GM19397 (cell line): ENCODE measurements at regions not wholly inside any gene's neighbourhood (a gene's known extent, or its start where the extent isn't known, plus 50 kb on each side); places are given as distances from the start of the nearest gene placed in this dataset.
"Not testable (repeated sequence)": the region's sequence is repeated elsewhere in the genome, so short reads cannot be mapped to it uniquely, and the experiment has no call there.

Experiments used
- ATAC-seq: cut with Tn5 transposase; IDR thresholded peaks from one replicate; pipeline ENCODE4 v1.9.1; 2021; ENCODE audit warnings: mild to moderate bottlenecking, moderate library complexity; ENCODE audit not compliant: unreplicated experiment

- ATAC-seq, result no peak
These were observed 354.0 kb upstream of the BOD1L1 start for GRCh38 chr4:13981499-13981898.

GRCh38 chr4:13982010-13982409 is 354.5 kb upstream of the BOD1L1 start:
- no peak for ATAC-seq

GRCh38 chr4:13983189-13983790 is 355.8 kb upstream of the BOD1L1 start:
- no peak for ATAC-seq

- no peak for ATAC-seq
These were observed 357.7 kb upstream of the BOD1L1 start for GRCh38 chr4:13984991-13985800.

GRCh38 chr4:13985837-13986236 is 358.3 kb upstream of the BOD1L1 start:
- ATAC-seq, result no peak

- no peak for ATAC-seq
These were observed 359.0 kb upstream of the BOD1L1 start for GRCh38 chr4:13986548-13986947.

- ATAC-seq, result no peak
These were observed 361.1 kb upstream of the BOD1L1 start for GRCh38 chr4:13988353-13989305.

- no peak for ATAC-seq
These were observed 362.0 kb upstream of the BOD1L1 start for GRCh38 chr4:13989501-13989900.

- no peak for ATAC-seq
These were observed 363.4 kb upstream of the BOD1L1 start for GRCh38 chr4:13990596-13991589.

- ATAC-seq, result no peak
These were observed 364.5 kb upstream of the BOD1L1 start for GRCh38 chr4:13992041-13992440.

GRCh38 chr4:13992975-13993520 is 365.5 kb upstream of the BOD1L1 start:
- no peak for ATAC-seq

- ATAC-seq, result no peak
These were observed 366.5 kb upstream of the BOD1L1 start for GRCh38 chr4:13994016-13994415.

GRCh38 chr4:13998850-13999445 is 371.4 kb upstream of the BOD1L1 start:
- no peak for ATAC-seq

GRCh38 chr4:14000091-14000814 is 372.7 kb upstream of the BOD1L1 start:
- ATAC-seq, result no peak

- not testable (repeated sequence) for ATAC-seq
These were observed 374.8 kb upstream of the BOD1L1 start for GRCh38 chr4:14002331-14002730.

- no peak for ATAC-seq
These were observed 381.0 kb upstream of the BOD1L1 start for GRCh38 chr4:14008494-14008893.

GRCh38 chr4:14018191-14018853 is 390.8 kb upstream of the BOD1L1 start:
- ATAC-seq, result no peak

- ATAC-seq, result no peak
These were observed 394.9 kb upstream of the BOD1L1 start for GRCh38 chr4:14022456-14022855.
